ENCODE measurements at regions not wholly inside any gene's neighbourhood (a gene's known extent, or its start where the extent isn't known, plus 50 kb on each side); places are given as distances from the start of the nearest gene placed in this dataset.

GRCh38 chr9:14525856-14526255, 167.4 kb downstream of the ZDHHC21 start:
- DNase-seq (ENCODE audit: low read depth in 1 of 2, low spot score in 2 of 2) = no peak
- Histone ChIP-seq H3K36me3 (ENCODE audit: control insufficient read depth in 2 of 4, insufficient read depth in 4 of 4, low read length in 3 of 4) (no peaks in the 10 kb centered on the region), H3K9me3 (ENCODE audit: insufficient read depth in 2 of 2, low read depth in 1 of 2, low read length in 1 of 2) (no peaks in the 10 kb centered on the region), H3K23ac (ENCODE audit: insufficient read length) (no peak overlapping the region), H3K27ac (ENCODE audit: low read depth, low read length) (no peak overlapping the region), H3K4me1 (replicated peaks in 1 of 4; ENCODE audit: control insufficient read depth in 3 of 4, insufficient read depth in 4 of 4, low read length in 3 of 4) (peaks cover 0 to 3% (median 0%) of the 10 kb centered on the region in 4 experiments; a peak in 1 of 7 replicates), H3K27me3 (replicated peaks in 1 of 4; ENCODE audit: control insufficient read depth in 3 of 4, extremely low read depth in 1 of 4, insufficient read depth in 3 of 4, low read length in 3 of 4) (no peaks in the 10 kb centered on the region), H2AK5ac (ENCODE audit: low read depth, low read length) (no peak overlapping the region), H2BK15ac (ENCODE audit: low read length) (no peak overlapping the region), H3K79me2 (ENCODE audit: control insufficient read depth in 1 of 2, insufficient read depth in 2 of 2, low read length in 2 of 2) (no peaks in the 10 kb centered on the region), H2BK12ac (ENCODE audit: low read depth, low read length) (no peak overlapping the region), H3K18ac (ENCODE audit: extremely low read depth, low read length) (no peak overlapping the region), H3K4me2 (ENCODE audit: insufficient read depth in 1 of 2, low read depth in 2 of 2, low read length in 2 of 2) (no peak overlapping the region), H2BK120ac (replicated peaks; ENCODE audit: low read depth, low read length) (no peak overlapping the region), H3K79me1 (ENCODE audit: low read depth, low read length) (no peaks in the 10 kb centered on the region), H4K8ac (ENCODE audit: extremely low read depth, insufficient read depth, low read length) (no peak overlapping the region), H3K14ac (ENCODE audit: insufficient read length) (no peak overlapping the region), H3K56ac (replicated peaks; ENCODE audit: insufficient read length, low read depth, low read length) (no peak overlapping the region), H2BK20ac (ENCODE audit: low read length) (no peak overlapping the region), H3K4ac (replicated peaks; ENCODE audit: insufficient read length, low read depth, low read length) (no peak overlapping the region), H4K20me1 (replicated peaks in 1 of 2; ENCODE audit: control insufficient read depth in 1 of 2, insufficient read depth in 2 of 2, low read length in 2 of 2) (no peaks in the 10 kb centered on the region), H4K91ac (replicated peaks; ENCODE audit: insufficient read length, low read length) (no peak overlapping the region), H4K5ac (ENCODE audit: insufficient read length, low read depth, low read length) (no peak overlapping the region), H2AFZ (ENCODE audit: low read length) (no peak overlapping the region), H3K9ac (replicated peaks in 1 of 4; ENCODE audit: extremely low read depth in 1 of 4, low read depth in 3 of 4, low read length in 3 of 4) (no peak overlapping the region), H2BK5ac (ENCODE audit: low read depth, low read length) (no peak overlapping the region), H3K23me2 (ENCODE audit: low read depth, low read length) (no peaks in the 10 kb centered on the region), H3K4me3 (ENCODE audit: extremely low read depth in 1 of 4, insufficient read depth in 2 of 4, low read depth in 3 of 4, low read length in 4 of 4) (no peak overlapping the region)
- ChIA-PET POLR2A (ENCODE audit: partially characterized antibody) (no interaction called here), CTCF (ENCODE audit: partially characterized antibody) (interaction anchor here (0.7 to 2.0 kb wide), 5 partner anchors 13 to 135 kb away, joined by 3 to 5 read pairs (median 3); no protein-coding TSS in a partner anchor)
- FAIRE-seq = no peak
- 93% methylated on average over 6 of the region's 6 CpGs; no CpG with 5 or more reads in 1 of the 2 experiments for WGBS, 2 experiments (ENCODE audit: extremely low coverage in 1 of 2, insufficient coverage in 1 of 2, insufficient read length in 1 of 2, insufficient replicate concordance in 2 of 2, low coverage in 1 of 2, low lambda C conversion rate in 2 of 2, missing lambda C conversion rate in 1 of 2)
- no peak for TF ChIP-seq EP300 (IDR thresholded peaks at IDR 0.05; ENCODE audit: borderline replicate concordance in 1 of 2, low read depth in 2 of 2, low read length in 2 of 2)
- TF ChIP-seq KDM4A (IDR thresholded peaks at IDR 0.05; ENCODE audit: low read depth, low read length, severe bottlenecking) = no peak
- no peak for TF ChIP-seq SP2 (IDR thresholded peaks at IDR 0.05; ENCODE audit: low read length)
- TF ChIP-seq CHD1 (IDR thresholded peaks at IDR 0.05; ENCODE audit: low read depth, low read length) = no peak
- no peak for TF ChIP-seq SP4 (IDR thresholded peaks at IDR 0.05; ENCODE audit: low read length)
